MCF 10A (cell line): ENCODE measurements at regions not wholly inside any gene's neighbourhood (a gene's known extent, or its start where the extent isn't known, plus 50 kb on each side); places are given as distances from the start of the nearest gene placed in this dataset.

Experiments used
- BruUV-seq: library from RNA; stranded (reverse); fragments of 400-500 nt; replicated peaks from 2 replicates; lab custom pipeline; 2021; lab: Mats Ljungman, UMichigan
- CTCF ChIA-PET: fragments of 300-600 bp; sonication (Branson Sonifier 250); formaldehyde crosslinking; extraction: SDS; loops from one replicate; lab custom pipeline; 2021; ENCODE audit warnings: antibody characterized with exemption, inconsistent platforms; lab: Yijun Ruan, JAX
- POLR2A ChIA-PET: fragments of 300-600, 350-650 bp; sonication (Branson Sonifier 250); formaldehyde crosslinking; extraction: SDS; loops from one replicate; lab custom pipeline; 2020; ENCODE audit warnings: antibody characterized with exemption, inconsistent platforms; lab: Yijun Ruan, JAX
- DNase-seq: peaks from one replicate; pipeline ENCODE4 v3.0.0-alpha.2; 2018; ENCODE audit not compliant: unreplicated experiment
- H3K27ac Mint-ChIP-seq: one replicate; pipeline ENCODE4 v1.8.0; 2022; ENCODE audit warnings: mild to moderate bottlenecking, low read depth, mixed read lengths; ENCODE audit not compliant: unreplicated experiment
- H3K27me3 Mint-ChIP-seq: one replicate; pipeline ENCODE4 v1.8.0; 2022; ENCODE audit warnings: mixed read lengths; ENCODE audit not compliant: insufficient read depth, unreplicated experiment
- H3K36me3 Mint-ChIP-seq: one replicate; pipeline ENCODE4 v1.8.0; 2022; ENCODE audit warnings: mild to moderate bottlenecking, moderate library complexity, mixed read lengths; ENCODE audit not compliant: insufficient read depth, unreplicated experiment
- H3K4me1 Mint-ChIP-seq: one replicate; pipeline ENCODE4 v1.8.0; 2022; ENCODE audit warnings: mixed read lengths; ENCODE audit not compliant: insufficient read depth, unreplicated experiment
- H3K4me3 Mint-ChIP-seq: one replicate; pipeline ENCODE4 v1.8.0; 2022; ENCODE audit warnings: mild to moderate bottlenecking, moderate library complexity, mixed read lengths; ENCODE audit not compliant: unreplicated experiment
- H3K9me3 Mint-ChIP-seq: one replicate; pipeline ENCODE4 v1.8.0; 2022; ENCODE audit warnings: mixed read lengths; ENCODE audit not compliant: unreplicated experiment
- intact Hi-C: fragments of 100-400 bp; cut with micrococcal nuclease; formaldehyde crosslinking; loops from 2 replicates; pipeline ENCODE4 v1.14.1; 2022
- TF ChIP-seq, protein P1 (sequence below): fragments of 200-600 bp; IDR thresholded peaks from one replicate; pipeline ENCODE4 v1.8.0; 2022; ENCODE audit warnings: antibody characterized with exemption, mild to moderate bottlenecking; ENCODE audit not compliant: unreplicated experiment

DNA sequence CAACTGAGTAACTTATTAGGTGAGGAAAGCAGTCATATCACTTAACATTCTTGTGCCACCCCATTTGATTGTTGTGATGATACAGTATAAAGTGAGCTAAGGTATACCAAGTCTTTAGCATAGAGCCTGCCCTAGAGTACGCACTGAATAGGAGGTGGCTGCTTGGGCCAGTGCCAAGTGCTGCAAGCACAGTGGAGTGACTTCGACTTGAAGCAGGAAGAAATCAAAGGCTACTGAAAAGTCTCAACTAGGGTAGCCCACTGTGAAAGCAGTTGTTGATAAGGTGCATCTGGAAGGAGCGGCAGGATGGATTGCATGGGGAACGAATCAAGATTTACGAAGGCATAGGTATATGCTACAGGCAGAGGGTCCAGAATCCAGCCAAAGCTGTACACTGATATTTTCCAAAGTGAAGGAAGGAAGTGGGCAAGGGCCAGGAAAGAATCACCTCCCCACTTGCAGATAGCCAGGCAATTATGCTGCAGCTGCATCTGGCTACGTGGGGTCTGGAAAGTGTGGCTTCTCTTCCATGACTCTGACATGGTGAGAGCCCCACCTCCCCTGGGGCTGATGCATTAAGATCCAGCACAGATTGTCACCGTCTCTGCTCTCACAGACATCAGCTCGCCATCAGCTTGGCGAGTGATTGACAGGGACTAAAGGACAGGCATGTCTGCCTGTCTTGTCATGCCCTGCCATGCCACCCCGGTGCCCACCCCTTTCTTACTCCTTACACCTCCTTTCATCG, 287.0 kb upstream of the PLXNA2 start:
- no TSS peak for BruUV-seq
- POLR2A ChIA-PET, result no interaction called here
- TF ChIP-seq, protein P1, sequence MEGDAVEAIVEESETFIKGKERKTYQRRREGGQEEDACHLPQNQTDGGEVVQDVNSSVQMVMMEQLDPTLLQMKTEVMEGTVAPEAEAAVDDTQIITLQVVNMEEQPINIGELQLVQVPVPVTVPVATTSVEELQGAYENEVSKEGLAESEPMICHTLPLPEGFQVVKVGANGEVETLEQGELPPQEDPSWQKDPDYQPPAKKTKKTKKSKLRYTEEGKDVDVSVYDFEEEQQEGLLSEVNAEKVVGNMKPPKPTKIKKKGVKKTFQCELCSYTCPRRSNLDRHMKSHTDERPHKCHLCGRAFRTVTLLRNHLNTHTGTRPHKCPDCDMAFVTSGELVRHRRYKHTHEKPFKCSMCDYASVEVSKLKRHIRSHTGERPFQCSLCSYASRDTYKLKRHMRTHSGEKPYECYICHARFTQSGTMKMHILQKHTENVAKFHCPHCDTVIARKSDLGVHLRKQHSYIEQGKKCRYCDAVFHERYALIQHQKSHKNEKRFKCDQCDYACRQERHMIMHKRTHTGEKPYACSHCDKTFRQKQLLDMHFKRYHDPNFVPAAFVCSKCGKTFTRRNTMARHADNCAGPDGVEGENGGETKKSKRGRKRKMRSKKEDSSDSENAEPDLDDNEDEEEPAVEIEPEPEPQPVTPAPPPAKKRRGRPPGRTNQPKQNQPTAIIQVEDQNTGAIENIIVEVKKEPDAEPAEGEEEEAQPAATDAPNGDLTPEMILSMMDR, result no peak
- Mint-ChIP-seq H3K4me1 (peaks cover 6% of the 10 kb centered on the region), H3K27ac (no peak overlapping the region), H3K36me3 (no peaks in the 10 kb centered on the region), H3K9me3 (no peaks in the 10 kb centered on the region), H3K4me3 (no peak overlapping the region), H3K27me3 (no peaks in the 10 kb centered on the region)
- DNase-seq, result no peak
- CTCF ChIA-PET, result interaction anchor here (0.5 kb wide), 1 partner anchor 384 kb away, joined by 3 read pairs; no protein-coding TSS in a partner anchor
- intact Hi-C loops, result no loop called here

DNA sequence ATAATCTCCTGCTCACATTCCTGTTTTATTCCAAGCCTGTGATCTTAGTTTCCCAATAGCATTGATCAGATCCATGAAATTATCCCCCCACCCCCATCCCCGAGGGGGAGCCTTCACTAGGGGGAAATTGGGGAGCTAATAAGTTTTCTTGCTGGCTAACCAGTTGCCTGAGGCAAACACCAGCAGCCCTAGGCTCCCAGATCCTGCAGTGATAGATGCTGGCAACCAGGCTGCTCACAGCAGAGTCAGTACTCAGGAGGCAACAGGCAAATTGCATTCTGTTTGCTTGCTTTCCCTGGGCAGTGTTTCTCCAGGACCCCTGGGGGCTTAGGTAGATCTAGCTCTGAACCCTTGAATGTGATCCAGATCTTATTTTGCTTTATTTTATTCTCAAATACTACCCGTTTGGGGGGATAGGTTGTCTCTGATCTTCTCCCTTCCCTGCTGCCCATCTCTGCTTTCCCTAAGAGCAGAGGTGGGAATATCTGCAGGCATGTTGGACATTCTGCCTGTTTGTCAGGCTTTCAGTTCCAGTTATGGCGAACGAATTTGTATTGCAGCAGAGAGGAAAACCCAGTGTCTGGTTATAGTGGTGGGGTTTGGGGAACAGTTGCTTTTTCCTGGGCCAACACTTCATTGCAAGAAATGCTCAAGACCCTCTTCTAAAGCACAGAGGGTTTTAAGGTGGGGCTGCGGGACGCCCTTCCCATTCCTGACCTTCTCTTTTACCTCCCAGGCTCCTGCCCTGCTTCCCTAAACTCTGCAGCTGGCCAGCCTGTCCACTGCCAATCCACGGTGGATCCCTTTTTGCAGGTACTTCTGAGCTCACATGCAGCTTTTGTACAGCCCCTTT, 289.8 kb upstream of the PLXNA2 start:
- no peak for DNase-seq
- Mint-ChIP-seq H3K9me3 (no peaks in the 10 kb centered on the region), H3K4me3 (no peak overlapping the region), H3K27me3 (no peaks in the 10 kb centered on the region), H3K27ac (no peak overlapping the region), H3K36me3 (no peaks in the 10 kb centered on the region), H3K4me1 (peaks cover 6% of the 10 kb centered on the region)
- intact Hi-C loops, result no loop called here
- TF ChIP-seq, protein P1, result no peak
- CTCF ChIA-PET, result interaction anchor here (0.5 to 0.8 kb wide), 4 partner anchors 26 to 719 kb away, joined by 3 to 4 read pairs (median 4); no protein-coding TSS in a partner anchor
- no TSS peak for BruUV-seq
- POLR2A ChIA-PET, result interaction anchor here (0.7 to 1.5 kb wide), 4 partner anchors 8 to 15 kb away, joined by 3 to 6 read pairs (median 4); no protein-coding TSS in a partner anchor

DNA sequence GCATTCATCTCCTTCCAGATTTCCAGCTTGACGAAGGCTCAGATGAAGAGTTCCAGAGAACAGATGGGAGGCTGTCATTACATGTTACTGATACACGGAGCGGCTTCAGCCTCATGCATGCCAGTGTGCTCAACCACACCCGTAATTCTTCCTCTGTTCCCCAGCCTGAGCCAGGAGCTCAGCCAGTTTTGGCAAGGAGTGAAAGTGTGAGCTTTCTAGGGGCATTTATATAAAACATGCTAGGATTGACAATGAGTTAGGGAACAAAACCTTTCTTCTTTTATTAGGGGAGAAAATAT, 290.4 kb upstream of the PLXNA2 start:
- no TSS peak for BruUV-seq
- intact Hi-C loops, result no loop called here
- no peak overlapping the region for H3K4me3 Mint-ChIP-seq
- no peaks in the 10 kb centered on the region for H3K36me3 Mint-ChIP-seq
- no peaks in the 10 kb centered on the region for H3K27me3 Mint-ChIP-seq
- ChIA-PET CTCF (interaction anchor here (0.6 to 1.0 kb wide), 3 partner anchors 35 to 718 kb away, joined by 3 to 5 read pairs (median 4); no protein-coding TSS in a partner anchor), POLR2A (interaction anchor here (0.5 to 1.5 kb wide), 3 partner anchors 9 to 176 kb away, joined by 3 to 6 read pairs (median 3); no protein-coding TSS in a partner anchor)
- DNase-seq, result peak; percentile 28
- H3K27ac Mint-ChIP-seq, result no peak overlapping the region
- peaks cover 6% of the 10 kb centered on the region for H3K4me1 Mint-ChIP-seq
- H3K9me3 Mint-ChIP-seq, result no peaks in the 10 kb centered on the region
- TF ChIP-seq, protein P1, result no peak

DNA sequence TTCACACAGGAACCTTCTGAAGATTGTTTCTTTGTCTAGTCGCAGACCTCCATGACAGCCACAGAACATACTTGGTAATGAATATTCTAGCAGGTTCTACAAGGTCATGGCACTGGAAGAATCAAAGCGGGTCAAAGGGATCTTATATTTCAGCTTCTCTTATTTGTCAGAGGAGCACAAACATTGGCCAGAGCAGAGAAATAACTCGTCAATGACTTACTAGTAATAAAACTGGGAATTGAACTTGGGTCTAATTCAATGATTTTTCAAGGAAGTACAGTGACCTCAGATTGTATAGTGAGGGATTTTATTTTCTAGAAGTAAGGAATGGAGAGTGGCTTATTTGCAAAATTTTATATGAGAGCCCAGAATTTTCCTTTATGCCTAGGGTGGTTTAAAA, 290.8 kb upstream of the PLXNA2 start:
- Mint-ChIP-seq H3K36me3 (no peaks in the 10 kb centered on the region), H3K27me3 (no peaks in the 10 kb centered on the region), H3K9me3 (no peaks in the 10 kb centered on the region), H3K4me1 (peaks cover 6% of the 10 kb centered on the region), H3K4me3 (no peak overlapping the region), H3K27ac (no peak overlapping the region)
- intact Hi-C loops, result no loop called here
- no peak for DNase-seq
- ChIA-PET CTCF (interaction anchor here (0.8 to 1.0 kb wide), 2 partner anchors 34 to 118 kb away, joined by 3 to 5 read pairs; no protein-coding TSS in a partner anchor), POLR2A (interaction anchor here (0.5 to 1.5 kb wide), 3 partner anchors 10 to 176 kb away, joined by 3 to 6 read pairs (median 3); no protein-coding TSS in a partner anchor)
- BruUV-seq, result no TSS peak
- TF ChIP-seq, protein P1, result no peak
